GM10266 (cell line): ENCODE measurements at regions not wholly inside any gene's neighbourhood (a gene's known extent, or its start where the extent isn't known, plus 50 kb on each side); places are given as distances from the start of the nearest gene placed in this dataset.

ENCODE experiments used
- DNase-seq: peaks from one replicate; pipeline ENCODE4 v3.0.0; 2012; ENCODE audit errors: extremely low spot score
- CTCF ChIP-seq: IDR thresholded peaks from 2 replicates; pipeline ENCODE4 v1.5.1; 2012; ENCODE audit warnings: mild to moderate bottlenecking, low read depth; ENCODE audit not compliant: control insufficient read depth, insufficient read depth; ENCODE audit errors: missing control alignments

GRCh38 chr17:53942898-53943297, 120.2 kb downstream of the KIF2B start:
- TF ChIP-seq CTCF = no peak
- DNase-seq = no peak

- DNase-seq = no peak
- TF ChIP-seq CTCF = no peak
These were observed 125.6 kb downstream of the KIF2B start for GRCh38 chr17:53948323-53948722.

- no peak for DNase-seq
- TF ChIP-seq CTCF = no peak
These were observed 126.9 kb downstream of the KIF2B start for GRCh38 chr17:53949473-53950090.

GRCh38 chr17:53950207-53950857, 127.6 kb downstream of the KIF2B start:
- DNase-seq = no peak
- TF ChIP-seq CTCF = no peak

GRCh38 chr17:53950858-53951250, 128.1 kb downstream of the KIF2B start:
- no peak for TF ChIP-seq CTCF
- DNase-seq = no peak

GRCh38 chr17:53971361-53971760, 148.6 kb downstream of the KIF2B start:
- TF ChIP-seq CTCF = no peak
- no peak for DNase-seq

- no peak for TF ChIP-seq CTCF
- no peak for DNase-seq
These were observed 157.3 kb downstream of the KIF2B start for GRCh38 chr17:53979991-53980390.
